ENCODE measurements at regions not wholly inside any gene's neighbourhood (a gene's known extent, or its start where the extent isn't known, plus 50 kb on each side); places are given as distances from the start of the nearest gene placed in this dataset.

DNA sequence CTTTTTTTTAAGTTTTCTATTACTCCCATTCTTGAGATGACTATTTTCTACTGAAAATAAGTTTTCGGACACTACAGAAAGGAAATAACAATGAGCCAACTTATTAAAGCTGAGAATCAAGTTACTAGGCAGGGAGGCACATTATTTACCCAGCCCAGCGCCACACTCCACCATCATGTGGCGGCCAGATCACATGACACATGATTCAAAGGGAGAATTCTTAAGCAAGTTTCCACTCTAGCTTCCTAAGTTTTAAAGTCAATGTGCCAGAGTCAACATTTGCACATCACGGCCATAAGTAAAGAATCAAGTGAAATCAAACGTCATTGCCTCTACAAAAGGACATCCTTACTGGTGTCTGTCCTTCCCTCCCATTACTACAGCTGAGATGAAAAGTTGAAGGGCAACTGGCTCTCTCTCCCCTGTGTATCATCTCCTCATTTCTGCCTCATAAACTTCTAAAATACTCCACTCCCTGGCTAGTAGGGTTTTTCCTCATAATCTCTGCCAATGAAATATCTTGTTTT, 81.7 kb downstream of the KLF12 start:
- TF ChIP-seq, protein P1, sequence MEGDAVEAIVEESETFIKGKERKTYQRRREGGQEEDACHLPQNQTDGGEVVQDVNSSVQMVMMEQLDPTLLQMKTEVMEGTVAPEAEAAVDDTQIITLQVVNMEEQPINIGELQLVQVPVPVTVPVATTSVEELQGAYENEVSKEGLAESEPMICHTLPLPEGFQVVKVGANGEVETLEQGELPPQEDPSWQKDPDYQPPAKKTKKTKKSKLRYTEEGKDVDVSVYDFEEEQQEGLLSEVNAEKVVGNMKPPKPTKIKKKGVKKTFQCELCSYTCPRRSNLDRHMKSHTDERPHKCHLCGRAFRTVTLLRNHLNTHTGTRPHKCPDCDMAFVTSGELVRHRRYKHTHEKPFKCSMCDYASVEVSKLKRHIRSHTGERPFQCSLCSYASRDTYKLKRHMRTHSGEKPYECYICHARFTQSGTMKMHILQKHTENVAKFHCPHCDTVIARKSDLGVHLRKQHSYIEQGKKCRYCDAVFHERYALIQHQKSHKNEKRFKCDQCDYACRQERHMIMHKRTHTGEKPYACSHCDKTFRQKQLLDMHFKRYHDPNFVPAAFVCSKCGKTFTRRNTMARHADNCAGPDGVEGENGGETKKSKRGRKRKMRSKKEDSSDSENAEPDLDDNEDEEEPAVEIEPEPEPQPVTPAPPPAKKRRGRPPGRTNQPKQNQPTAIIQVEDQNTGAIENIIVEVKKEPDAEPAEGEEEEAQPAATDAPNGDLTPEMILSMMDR (IDR thresholded peaks at IDR 0.05; ENCODE audit: poor library complexity) = no peak
- no peak for TF ChIP-seq EZH2phosphoT487 (IDR thresholded peaks at IDR 0.05; ENCODE audit: low read depth, severe bottlenecking, unreplicated experiment)
- TF ChIP-seq EZH2 (IDR thresholded peaks at IDR 0.05; ENCODE audit: borderline replicate concordance) = no peak

All from hepatocyte (in vitro differentiated cells).